ENCODE measurements at regions not wholly inside any gene's neighbourhood (a gene's known extent, or its start where the extent isn't known, plus 50 kb on each side); places are given as distances from the start of the nearest gene placed in this dataset.

DNA sequence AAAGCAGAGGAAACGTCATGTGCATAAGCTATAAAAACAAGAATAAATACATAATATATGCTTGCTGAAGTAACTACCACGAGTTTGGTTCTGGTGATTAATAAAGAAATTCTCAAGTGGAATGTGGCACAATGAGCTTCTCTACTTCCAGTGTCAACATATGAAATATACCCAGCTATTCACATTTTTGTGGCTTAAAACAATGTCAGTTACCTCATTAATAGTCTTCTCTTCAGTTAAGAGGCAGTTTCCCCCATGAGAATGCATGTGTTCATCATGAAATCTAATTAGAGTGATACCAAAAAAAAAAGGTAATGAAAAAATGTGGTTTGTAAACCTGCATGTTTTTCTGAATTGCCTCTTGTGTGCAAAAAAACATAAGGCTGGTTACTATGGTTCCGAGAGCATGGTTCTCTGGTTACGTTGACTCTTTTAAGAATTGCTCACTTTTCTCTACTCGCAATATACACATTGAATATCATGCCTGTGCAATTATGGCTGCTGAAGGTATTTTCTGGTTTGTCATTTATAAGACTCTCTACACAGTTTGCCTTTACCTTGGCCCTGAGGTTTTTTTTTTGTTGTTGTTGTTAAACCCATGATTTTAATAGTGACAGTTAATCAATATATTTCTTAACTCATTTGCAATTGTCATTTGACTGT lies 108.2 kb downstream of the PCDH7 start:
- Mint-ChIP-seq H3K27ac (no peak overlapping the region), H3K9me3 (peaks cover 25 to 31% of the 10 kb centered on the region in 2 donors), H3K36me3 (no peaks in the 10 kb centered on the region)
- no peak for DNase-seq (ENCODE audit: low spot score in 2 of 2)
- ATAC-seq: no peak

DNA sequence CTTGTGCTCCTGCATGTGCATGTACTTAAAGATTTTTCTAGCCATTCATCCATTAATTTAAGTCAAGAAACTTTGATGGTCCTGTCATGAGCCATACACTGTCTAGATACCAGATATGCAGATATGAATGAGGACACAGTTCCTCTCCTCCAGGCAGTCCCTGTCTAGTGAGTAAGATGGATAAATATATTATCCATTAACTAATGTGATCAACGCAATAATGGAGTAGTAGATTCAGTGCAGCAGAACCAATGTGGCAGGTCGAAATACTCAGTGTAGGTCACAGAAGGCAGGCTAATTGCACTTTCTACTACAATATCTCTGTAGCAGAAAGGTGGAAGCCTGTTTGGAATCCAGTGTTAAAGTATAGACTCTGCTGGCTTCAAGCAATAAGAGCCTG lies 112.5 kb downstream of the PCDH7 start:
- DNase-seq (ENCODE audit: low spot score in 2 of 2) (no peak), ATAC-seq (no peak)
- no peak overlapping the region for H3K27ac Mint-ChIP-seq
- no peaks in the 10 kb centered on the region for H3K36me3 Mint-ChIP-seq
- peaks cover 14 to 29% of the 10 kb centered on the region in 2 donors for H3K9me3 Mint-ChIP-seq

DNA sequence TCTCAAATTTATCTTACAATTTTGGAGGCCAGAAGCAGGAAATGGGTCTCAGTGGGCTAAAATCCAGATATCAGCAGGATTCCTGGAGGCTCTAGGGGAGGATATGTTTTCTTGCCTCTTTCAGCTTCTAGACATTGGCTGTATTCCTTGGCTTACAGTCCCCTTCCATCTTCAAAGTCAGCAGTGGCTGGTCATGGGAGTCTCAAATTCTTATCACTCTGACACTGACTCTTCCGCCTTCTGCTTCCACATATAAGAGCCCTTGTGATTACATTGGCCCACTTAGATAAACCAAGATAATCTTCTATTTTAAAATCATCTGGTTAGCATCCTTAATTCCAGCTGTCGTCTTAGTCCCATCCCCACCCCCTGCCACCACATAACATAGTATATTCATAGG lies 113.0 kb downstream of the PCDH7 start:
- H3K27ac Mint-ChIP-seq: no peak overlapping the region
- DNase-seq (ENCODE audit: low spot score in 2 of 2) (no peak), ATAC-seq (no peak)
- H3K9me3 Mint-ChIP-seq: peaks cover 14 to 26% of the 10 kb centered on the region in 2 donors
- H3K36me3 Mint-ChIP-seq: no peaks in the 10 kb centered on the region

DNA sequence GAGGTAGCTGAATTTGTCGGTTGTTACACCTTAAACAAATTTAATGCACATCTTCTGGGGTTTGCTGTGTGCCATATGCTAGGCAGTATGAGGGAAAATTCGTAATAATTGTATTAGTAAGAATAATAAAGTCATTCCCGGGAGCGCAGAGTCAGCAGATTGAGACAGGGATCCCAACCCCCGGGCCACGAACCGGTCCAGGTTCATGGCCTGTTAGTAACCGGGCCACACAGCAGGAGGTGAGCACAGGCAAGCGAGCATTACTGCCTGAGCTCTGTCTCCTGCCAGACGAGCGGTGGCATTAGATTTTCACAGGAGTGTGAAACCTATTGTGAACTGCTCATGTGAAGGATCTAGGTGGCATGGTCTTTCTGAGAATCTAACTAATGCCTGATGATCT lies 114.9 kb downstream of the PCDH7 start:
- Mint-ChIP-seq H3K36me3 (no peaks in the 10 kb centered on the region), H3K27ac (no peak overlapping the region), H3K9me3 (peaks cover 10 to 23% of the 10 kb centered on the region in 2 donors)
- DNase-seq (ENCODE audit: low spot score in 2 of 2) (no peak), ATAC-seq (no peak)

DNA sequence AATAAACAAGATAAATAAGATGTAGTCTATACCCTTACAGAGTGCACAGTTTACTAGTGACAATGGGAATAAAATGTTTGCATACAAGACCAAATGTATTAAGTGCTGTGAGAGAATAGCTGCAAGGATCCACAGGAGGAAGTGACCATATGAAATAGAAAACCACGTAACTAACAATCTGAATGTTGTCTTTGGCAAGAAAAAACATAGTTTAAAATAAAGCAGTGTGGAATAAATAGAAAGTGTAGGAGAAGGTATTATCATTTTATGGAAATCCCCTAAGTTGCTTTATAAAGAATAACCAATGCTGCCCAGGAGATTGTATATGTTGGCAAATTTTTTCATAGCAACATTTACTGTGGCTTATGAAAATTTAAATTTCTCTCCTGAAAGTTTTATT lies 116.1 kb downstream of the PCDH7 start:
- ATAC-seq: no peak
- peaks cover 4 to 14% of the 10 kb centered on the region in 2 donors for H3K9me3 Mint-ChIP-seq
- no peak for DNase-seq (ENCODE audit: low spot score in 2 of 2)
- no peaks in the 10 kb centered on the region for H3K36me3 Mint-ChIP-seq
- H3K27ac Mint-ChIP-seq: no peak overlapping the region

DNA sequence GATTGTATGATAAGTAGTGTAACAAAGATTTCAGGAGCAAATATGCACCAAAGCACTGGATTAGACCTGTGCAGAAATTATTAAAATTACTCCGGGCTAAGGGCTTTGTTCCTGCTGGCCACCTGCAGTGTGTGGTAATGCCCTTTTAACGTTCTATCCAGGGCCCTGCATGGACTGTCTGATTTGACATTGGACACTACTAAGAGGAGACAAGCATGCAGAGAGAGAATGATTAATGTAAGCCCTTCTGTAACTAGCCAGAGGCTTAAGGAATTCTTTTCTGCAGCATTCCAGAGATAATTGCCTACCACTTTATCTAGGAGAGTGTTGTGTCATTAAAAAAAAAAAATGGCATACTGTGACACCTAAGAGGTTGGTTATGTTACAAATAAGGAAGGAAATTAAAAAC lies 117.0 kb downstream of the PCDH7 start:
- ATAC-seq (no peak), DNase-seq (ENCODE audit: low spot score in 2 of 2) (no peak)
- peaks cover 4 to 14% of the 10 kb centered on the region in 2 donors for H3K9me3 Mint-ChIP-seq
- H3K27ac Mint-ChIP-seq: no peak overlapping the region
- no peaks in the 10 kb centered on the region for H3K36me3 Mint-ChIP-seq

DNA sequence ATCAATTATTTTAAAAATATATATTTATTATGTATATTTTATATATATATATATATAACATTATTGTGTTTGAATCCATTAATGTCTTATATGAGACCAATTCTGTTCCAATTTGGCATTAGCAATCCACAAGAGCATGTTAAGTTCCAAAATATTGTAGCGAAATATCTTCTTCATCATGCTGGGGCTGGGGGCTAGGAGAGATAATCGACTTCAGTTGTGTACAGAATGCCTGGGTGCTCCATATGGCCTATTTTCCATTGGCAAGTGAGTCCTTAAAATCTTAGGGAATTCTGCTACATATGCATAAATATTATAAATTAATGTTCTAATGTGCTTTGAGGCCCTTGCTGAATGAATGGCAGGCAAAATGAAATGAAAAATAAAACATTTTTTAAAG lies 117.7 kb downstream of the PCDH7 start:
- no peaks in the 10 kb centered on the region for H3K36me3 Mint-ChIP-seq
- ATAC-seq (no peak), DNase-seq (ENCODE audit: low spot score in 2 of 2) (no peak)
- H3K9me3 Mint-ChIP-seq: peaks cover 0 to 10% of the 10 kb centered on the region in 2 donors
- H3K27ac Mint-ChIP-seq: no peak overlapping the region

DNA sequence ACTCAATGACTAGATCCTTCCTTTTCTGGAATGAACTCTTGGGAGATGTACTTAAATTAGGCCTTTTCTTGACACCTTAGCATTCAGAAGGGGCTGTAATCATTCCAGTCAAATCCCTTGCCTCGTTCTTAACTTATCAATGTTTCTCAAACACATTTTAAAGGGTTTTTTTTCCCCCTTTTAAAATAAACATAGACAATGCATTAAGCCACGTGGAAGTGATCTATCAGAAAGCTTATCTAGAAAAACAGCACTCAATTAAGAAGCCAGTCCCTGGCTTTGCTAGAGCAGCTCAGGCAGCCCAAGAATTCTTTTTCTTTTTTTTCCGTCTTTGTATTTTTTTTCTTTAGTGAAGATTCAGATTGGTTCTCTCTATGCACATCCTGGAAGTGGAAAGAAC lies 118.2 kb downstream of the PCDH7 start:
- Mint-ChIP-seq H3K27ac (no peak overlapping the region), H3K9me3 (peaks cover 0 to 10% of the 10 kb centered on the region in 2 donors), H3K36me3 (no peaks in the 10 kb centered on the region)
- ATAC-seq: no peak
- DNase-seq (ENCODE audit: low spot score in 2 of 2): no peak

DNA sequence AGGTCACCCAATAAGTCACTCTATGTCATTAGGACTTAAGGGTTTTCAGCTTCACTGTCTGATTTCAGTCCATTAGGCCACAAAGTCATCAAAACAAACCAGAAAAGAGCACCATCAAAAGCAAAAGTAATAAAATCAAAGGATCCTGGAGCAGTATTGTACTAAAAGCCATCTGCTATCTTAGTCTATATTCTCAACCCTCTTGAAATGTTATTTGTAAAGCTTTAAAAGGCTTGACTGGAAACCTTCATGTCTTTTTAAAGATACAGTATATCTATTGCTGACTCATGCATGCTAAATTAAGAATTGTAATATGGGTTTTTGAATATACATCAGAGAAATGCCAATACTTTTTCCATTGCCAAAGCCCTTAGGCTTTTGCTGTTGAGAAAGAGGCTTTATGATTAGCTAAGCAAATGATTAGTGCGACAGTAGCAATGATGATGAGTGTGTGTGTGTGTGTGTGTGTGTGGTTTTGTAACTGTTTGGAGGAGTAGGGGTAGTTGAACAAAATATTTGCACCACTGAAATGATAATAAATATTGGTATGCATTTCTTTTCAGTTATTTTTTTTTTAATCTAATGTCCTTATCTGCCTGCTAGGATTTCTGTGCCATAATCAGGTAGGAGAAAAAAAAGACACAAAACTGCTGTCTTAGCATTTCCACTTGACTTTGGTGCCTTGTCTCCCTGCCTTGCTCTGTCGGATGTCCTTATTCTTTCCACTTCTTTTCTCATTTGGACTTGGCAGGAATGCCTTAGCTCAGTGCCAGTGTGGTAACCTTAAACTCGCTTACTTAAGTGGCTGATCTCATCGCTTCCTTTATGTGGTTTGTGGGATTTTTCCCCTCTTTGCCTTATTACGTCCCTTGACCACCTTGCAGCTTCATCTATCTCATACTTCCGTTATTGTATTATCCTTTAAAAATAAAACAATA lies 119.7 kb downstream of the PCDH7 start:
- H3K27ac Mint-ChIP-seq: no peak overlapping the region
- peaks cover 0 to 4% of the 10 kb centered on the region in 2 donors for H3K9me3 Mint-ChIP-seq
- no peaks in the 10 kb centered on the region for H3K36me3 Mint-ChIP-seq
- ATAC-seq (no peak), DNase-seq (ENCODE audit: low spot score in 2 of 2) (no peak)

DNA sequence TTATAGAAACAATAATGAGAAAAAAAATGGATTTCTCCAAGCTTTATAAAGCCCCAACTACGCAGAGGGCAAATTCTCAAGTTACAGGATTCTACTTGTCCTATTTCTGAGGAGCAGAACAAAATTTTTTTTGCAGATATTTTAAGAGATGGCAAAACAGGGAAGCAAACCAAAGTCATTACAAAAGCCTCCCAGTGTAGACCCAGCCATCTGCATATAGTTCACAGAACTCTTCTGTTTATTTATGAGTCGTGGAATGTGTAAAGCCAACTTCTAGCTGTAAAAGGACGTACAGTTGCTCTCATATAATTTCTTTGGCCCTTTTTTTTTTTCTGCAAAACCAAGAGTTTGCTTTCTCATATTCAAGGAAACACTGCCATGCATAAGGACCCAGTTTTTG lies 120.4 kb downstream of the PCDH7 start:
- DNase-seq (ENCODE audit: low spot score in 2 of 2) (no peak), ATAC-seq (no peak)
- Mint-ChIP-seq H3K36me3 (no peaks in the 10 kb centered on the region), H3K9me3 (peaks cover 0 to 4% of the 10 kb centered on the region in 2 donors), H3K27ac (no peak overlapping the region)

DNA sequence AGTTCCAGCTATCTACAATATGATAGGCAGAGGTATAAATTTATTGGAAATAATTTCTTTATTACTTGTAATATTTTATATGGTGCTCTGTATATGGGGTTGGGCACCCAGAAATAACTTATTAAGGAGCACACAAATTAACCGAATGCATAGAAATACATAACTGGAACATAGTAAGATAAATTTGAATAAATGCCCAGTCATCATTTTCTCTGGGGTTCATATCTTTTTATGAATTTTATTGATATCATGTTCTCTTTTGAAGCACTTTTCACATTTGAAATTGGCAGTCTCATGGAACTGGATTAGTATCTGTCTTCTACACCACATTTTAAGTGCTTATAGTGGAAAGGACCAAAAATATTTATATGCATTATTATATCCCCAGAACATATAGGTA lies 122.0 kb downstream of the PCDH7 start:
- DNase-seq (ENCODE audit: low spot score in 2 of 2): no peak
- Mint-ChIP-seq H3K27ac (no peak overlapping the region), H3K9me3 (no peaks in the 10 kb centered on the region), H3K36me3 (no peaks in the 10 kb centered on the region)
- ATAC-seq: no peak

DNA sequence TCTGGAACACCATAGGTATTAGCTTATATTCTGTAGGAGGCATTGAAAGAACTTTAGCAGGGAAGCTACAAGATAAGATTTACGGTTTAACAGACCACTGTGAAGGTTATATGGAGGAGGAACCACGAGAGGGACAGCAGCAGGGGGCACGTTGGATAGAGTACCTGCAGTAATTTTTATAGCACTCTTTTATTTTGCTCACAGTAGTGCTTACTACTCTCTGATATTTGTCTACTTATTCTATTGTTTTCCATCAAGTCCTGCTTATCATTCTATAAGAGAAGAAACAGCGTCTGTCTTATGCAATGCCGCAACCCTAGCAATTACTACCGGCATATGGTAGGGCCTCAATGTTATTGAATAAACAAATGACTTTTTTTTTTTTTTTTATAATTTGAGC lies 122.5 kb downstream of the PCDH7 start:
- DNase-seq (ENCODE audit: low spot score in 2 of 2): no peak
- H3K36me3 Mint-ChIP-seq: no peaks in the 10 kb centered on the region
- H3K9me3 Mint-ChIP-seq: no peaks in the 10 kb centered on the region
- ATAC-seq: no peak
- H3K27ac Mint-ChIP-seq: no peak overlapping the region

DNA sequence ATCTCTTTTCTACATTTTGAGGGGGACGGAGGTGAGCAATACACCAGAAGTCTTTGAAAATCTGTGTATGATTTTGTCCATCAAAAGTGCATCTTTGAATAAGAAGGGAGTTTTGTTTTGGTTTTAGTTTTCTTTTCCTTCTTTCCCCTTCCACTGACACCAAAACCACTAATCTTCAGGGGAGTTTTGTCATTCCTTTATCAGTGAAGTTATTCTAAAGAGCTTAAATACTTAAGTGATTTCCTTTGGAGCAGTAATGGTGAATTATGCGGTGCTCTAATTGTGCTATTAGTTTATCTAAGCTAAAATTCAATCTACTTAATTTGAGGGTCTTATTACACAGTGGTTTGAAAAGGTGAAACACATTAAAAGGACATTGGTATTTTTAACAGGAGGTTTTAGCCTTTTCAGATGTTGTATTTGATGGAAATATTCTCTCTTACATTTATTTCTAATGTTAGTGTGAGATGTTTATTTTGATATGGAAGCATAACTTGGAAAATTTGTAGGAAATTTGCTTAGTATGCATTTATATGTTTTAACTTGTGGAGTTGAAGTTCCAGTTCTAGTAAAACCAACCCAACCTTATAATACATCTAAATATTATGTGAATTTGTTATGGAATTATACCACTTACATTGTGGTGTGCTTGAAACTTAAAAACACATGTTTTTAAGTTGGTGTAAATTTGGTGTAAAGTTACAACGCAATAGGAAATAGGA lies 124.9 kb downstream of the PCDH7 start:
- ATAC-seq: no peak
- peaks cover 6 to 10% of the 10 kb centered on the region in 2 donors for H3K9me3 Mint-ChIP-seq

DNA sequence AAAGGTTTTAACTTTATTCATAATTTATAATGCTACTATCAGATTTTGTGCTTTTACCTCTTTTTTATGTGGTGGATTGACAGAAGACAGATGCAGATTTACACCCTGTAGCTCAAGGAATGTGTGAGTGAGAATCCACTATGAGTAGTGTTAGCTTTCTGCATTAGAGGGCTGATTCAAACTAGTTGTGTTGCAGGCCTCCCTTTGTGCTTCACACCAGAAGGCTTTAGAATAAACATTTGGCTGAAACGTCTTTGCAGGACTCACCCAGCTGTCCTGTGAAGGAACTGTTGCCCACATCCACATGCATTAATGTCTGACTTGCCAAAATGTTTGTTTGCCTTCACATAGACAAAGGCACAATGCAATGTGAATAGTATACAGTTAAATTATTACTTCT lies 127.0 kb downstream of the PCDH7 start:
- Mint-ChIP-seq H3K9me3 (peaks cover 10 to 16% of the 10 kb centered on the region in 2 donors), H3K36me3 (no peaks in the 10 kb centered on the region), H3K27ac (no peak overlapping the region)
- DNase-seq (ENCODE audit: low spot score in 2 of 2) (no peak), ATAC-seq (no peak)

More for the DNA sequence above, 124.9 kb downstream of the PCDH7 start:
- no peak for DNase-seq (ENCODE audit: low spot score in 2 of 2)
- Mint-ChIP-seq H3K36me3 (no peaks in the 10 kb centered on the region), H3K27ac (no peak overlapping the region)

DNA sequence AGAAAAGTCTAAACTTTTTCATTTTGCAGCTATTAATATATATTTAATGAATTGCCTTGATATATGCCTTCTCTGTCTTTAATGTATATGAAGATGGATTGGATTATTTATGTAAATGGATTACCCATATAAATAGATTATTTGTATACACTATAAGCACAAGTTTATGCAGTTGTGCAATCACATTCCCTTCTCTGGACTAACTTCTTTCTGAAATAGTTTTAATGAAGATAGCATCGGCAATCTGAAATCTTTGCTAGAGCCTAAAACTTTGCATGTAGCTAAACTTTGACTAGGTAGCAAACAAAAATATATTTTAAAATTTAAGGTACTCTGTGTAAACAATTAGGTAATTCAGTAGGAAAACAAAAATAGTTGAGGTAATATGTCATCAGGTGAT lies 127.8 kb downstream of the PCDH7 start:
- no peaks in the 10 kb centered on the region for H3K36me3 Mint-ChIP-seq
- peaks cover 12 to 16% of the 10 kb centered on the region in 2 donors for H3K9me3 Mint-ChIP-seq
- ATAC-seq (no peak), DNase-seq (ENCODE audit: low spot score in 2 of 2) (no peak)
- H3K27ac Mint-ChIP-seq: no peak overlapping the region

DNA sequence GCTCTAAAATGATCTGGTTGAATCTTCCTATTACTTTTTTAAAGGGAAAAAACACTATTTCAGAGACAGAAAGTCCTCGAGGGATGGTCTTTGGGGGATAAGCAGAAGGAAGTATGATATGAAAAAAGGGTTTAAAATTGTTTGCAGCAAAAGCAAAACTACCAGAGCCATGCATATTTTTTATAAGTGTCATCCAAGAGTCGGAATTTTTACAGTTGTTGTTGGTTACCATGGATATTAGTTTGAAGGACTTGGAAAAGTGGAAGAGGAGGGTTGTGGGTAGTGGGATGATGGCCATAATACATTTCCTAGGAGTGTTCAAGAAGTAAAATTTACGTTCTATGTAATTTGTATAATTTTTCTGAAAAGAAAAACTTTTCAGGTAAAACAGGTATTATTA lies 134.4 kb downstream of the PCDH7 start:
- H3K27ac Mint-ChIP-seq: no peak overlapping the region
- DNase-seq (ENCODE audit: low spot score in 2 of 2) (no peak), ATAC-seq (no peak)
- H3K9me3 Mint-ChIP-seq: peaks cover 11 to 24% of the 10 kb centered on the region in 2 donors
- H3K36me3 Mint-ChIP-seq: no peaks in the 10 kb centered on the region

DNA sequence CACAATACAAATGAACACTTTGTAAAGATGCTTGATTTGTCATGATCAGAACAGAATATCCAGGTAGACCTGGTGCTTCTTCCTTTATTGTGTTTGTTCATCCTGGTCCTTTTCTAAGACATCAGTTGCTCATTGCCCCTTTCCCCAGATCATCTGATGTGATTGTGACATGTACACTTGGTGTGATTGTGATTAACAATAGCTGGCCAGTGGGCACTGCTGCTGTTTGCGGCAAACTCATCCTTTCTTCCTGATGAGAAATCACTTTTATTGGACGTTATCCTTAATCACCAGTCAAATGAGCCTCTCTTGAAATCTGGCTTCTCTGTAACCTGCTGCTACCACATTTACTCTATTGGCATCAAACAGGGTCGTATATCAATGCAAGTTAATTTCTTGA lies 135.1 kb downstream of the PCDH7 start:
- DNase-seq (ENCODE audit: low spot score in 2 of 2) (no peak), ATAC-seq (no peak)
- Mint-ChIP-seq H3K27ac (no peak overlapping the region), H3K9me3 (peaks cover 5 to 17% of the 10 kb centered on the region in 2 donors), H3K36me3 (no peaks in the 10 kb centered on the region)

All from activated naive CD4-positive, alpha-beta T cell treated with anti-CD3 and anti-CD28 coated beads, Interleukin-2, amount 50 U/mL, for 72 hours (primary cell).